Endothelial cell of umbilical vein (primary cell): ENCODE measurements at regions not wholly inside any gene's neighbourhood (a gene's known extent, or its start where the extent isn't known, plus 50 kb on each side); places are given as distances from the start of the nearest gene placed in this dataset.

ENCODE experiments used
- BruUV-seq: library from RNA; stranded (reverse); fragments of 400-500 nt; replicated peaks from 2 replicates; lab custom pipeline; 2021; lab: Mats Ljungman, UMichigan
- CTCF ChIA-PET: fragments of 300-600, 350-600 bp; sonication (Branson Sonifier 250); formaldehyde crosslinking; loops from one replicate; lab custom pipeline; 2021; ENCODE audit warnings: antibody characterized with exemption, inconsistent platforms; lab: Charles Lee
- POLR2A ChIA-PET: fragments of 300-600, 350-600 bp; sonication (Branson Sonifier 250); formaldehyde crosslinking; loops from one replicate; lab custom pipeline; 2021; ENCODE audit warnings: antibody characterized with exemption, inconsistent platforms; lab: Charles Lee
- DNase-seq: peaks from one replicate; pipeline ENCODE4 v3.0.0-alpha.2; 2011; ENCODE audit warnings: low read depth, low spot score
- FAIRE-seq: peaks from 2 replicates; lab custom pipeline; 2011; peaks lifted over from hg19 to GRCh38; lab: Jason Lieb, UNC
- H2AFZ ChIP-seq: 2 replicates; pipeline ENCODE4 v1.6.0; 2012; ENCODE audit warnings: low read depth, low read length, control low read depth, inconsistent platforms
- H3K27ac ChIP-seq: 2 replicates; pipeline ENCODE4 v1.5.1; 2011; ENCODE audit warnings: low read depth, mild to moderate bottlenecking, control low read depth, low read length, moderate library complexity; ENCODE audit not compliant: insufficient read depth
- H3K27me3 ChIP-seq, 2 experiments: 2 replicates each; pipeline versions ENCODE4 v1.6.0 to v1.6.1; 2011; ENCODE audit warnings: low read length in 2 of 2, mixed read lengths in 1 of 2; ENCODE audit not compliant: control insufficient read depth in 2 of 2, insufficient read depth in 2 of 2
- H3K36me3 ChIP-seq, 2 experiments: 2 replicates in 1 of 2; 3 replicates in 1 of 2; pipeline ENCODE4 v1.5.1; 2011; ENCODE audit warnings: low read length in 2 of 2, mild to moderate bottlenecking in 1 of 2, moderate library complexity in 1 of 2; ENCODE audit not compliant: control insufficient read depth in 2 of 2, insufficient read depth in 2 of 2; ENCODE audit errors: extremely low read depth in 1 of 2
- H3K4me1 ChIP-seq: 3 replicates; pipeline ENCODE4 v1.5.1; 2011; ENCODE audit warnings: mild to moderate bottlenecking, low read length; ENCODE audit not compliant: control insufficient read depth, insufficient read depth; ENCODE audit errors: extremely low read depth
- H3K4me2 ChIP-seq: 2 replicates; pipeline ENCODE4 v1.6.1; 2011; ENCODE audit warnings: low read length, control low read depth, mixed read lengths; ENCODE audit not compliant: insufficient read depth
- H3K4me3 ChIP-seq, 3 experiments: fragments of 200-600 bp in 1 of 3; sonication (generic), shearing (Covaris generic) in 1 of 3; replicated peaks in 1 of 3; 2 replicates each; pipeline ENCODE4 v1.5.1; 2011 to 2016; ENCODE audit warnings: control low read depth in 3 of 3, low read length in 3 of 3, mild to moderate bottlenecking in 2 of 3, inconsistent platforms in 1 of 3, low read depth in 1 of 3, moderate library complexity in 1 of 3; ENCODE audit not compliant: insufficient read depth in 1 of 3
- H3K79me2 ChIP-seq: 2 replicates; pipeline ENCODE4 v1.6.0; 2012; ENCODE audit warnings: low read length, inconsistent platforms; ENCODE audit not compliant: control insufficient read depth, insufficient read depth
- H3K9ac ChIP-seq: replicated peaks from 2 replicates; pipeline ENCODE3; 2011; ENCODE audit warnings: low read length, control low read depth; ENCODE audit not compliant: insufficient read depth; ENCODE audit errors: extremely low read depth
- H3K9me1 ChIP-seq: replicated peaks from 3 replicates; pipeline ENCODE4 v1.6.0; 2011; ENCODE audit warnings: mild to moderate bottlenecking, low read length; ENCODE audit not compliant: control insufficient read depth, insufficient read depth; ENCODE audit errors: extremely low read depth
- H3K9me3 ChIP-seq: replicated peaks from 2 replicates; pipeline ENCODE4 v1.5.1; 2012; ENCODE audit warnings: low read length, inconsistent platforms; ENCODE audit not compliant: control insufficient read depth, insufficient read depth
- H4K20me1 ChIP-seq: replicated peaks from 2 replicates; pipeline ENCODE3; 2011; ENCODE audit warnings: mild to moderate bottlenecking, low read length; ENCODE audit not compliant: control insufficient read depth, insufficient read depth; ENCODE audit errors: extremely low read depth
- CTCF ChIP-seq, 2 donors: IDR thresholded peaks; 1 replicate in 1 of 2; 2 replicates in 1 of 2; pipeline ENCODE4 v1.5.1; 2011; ENCODE audit warnings: low read length in 2 of 2, mild to moderate bottlenecking in 2 of 2, moderate library complexity in 2 of 2, control low read depth in 1 of 2, inconsistent platforms in 1 of 2, low read depth in 1 of 2; ENCODE audit not compliant: insufficient read depth in 1 of 2; ENCODE audit errors: extremely low read depth in 1 of 2
- EZH2 ChIP-seq: IDR thresholded peaks from 2 replicates; pipeline ENCODE4 v1.6.1; 2012; ENCODE audit warnings: borderline replicate concordance, low read depth, mild to moderate bottlenecking, moderate library complexity, low read length, inconsistent platforms; ENCODE audit not compliant: severe bottlenecking
- FOS ChIP-seq: IDR thresholded peaks from 2 replicates; pipeline ENCODE4 v1.6.1; 2011; ENCODE audit warnings: mild to moderate bottlenecking, low read length, moderate library complexity, borderline replicate concordance; ENCODE audit not compliant: insufficient read depth
- GATA2 ChIP-seq: IDR thresholded peaks from 2 replicates; pipeline ENCODE4 v1.7.0; 2011; ENCODE audit warnings: low read depth, mild to moderate bottlenecking, moderate library complexity, mixed read lengths, low read length; ENCODE audit not compliant: insufficient read length, insufficient read depth
- JUN ChIP-seq: IDR thresholded peaks from 2 replicates; pipeline ENCODE4 v1.6.1; 2011; ENCODE audit warnings: borderline replicate concordance, low read depth; ENCODE audit not compliant: insufficient read length, insufficient read depth
- MAX ChIP-seq: IDR thresholded peaks from 2 replicates; pipeline ENCODE4 v1.6.1; 2011; ENCODE audit not compliant: insufficient read depth, insufficient read length
- MYC ChIP-seq: IDR thresholded peaks from one replicate; pipeline ENCODE4 v1.6.1; 2011; ENCODE audit warnings: mild to moderate bottlenecking, low read depth, low read length
- POLR2A ChIP-seq: IDR thresholded peaks from 2 replicates; pipeline ENCODE4 v1.6.1; 2012; ENCODE audit warnings: low read depth, mild to moderate bottlenecking, control low read depth, low read length
- POLR2AphosphoS5 ChIP-seq: IDR thresholded peaks from 2 replicates; pipeline ENCODE4 v1.6.1; 2012; ENCODE audit warnings: low read depth, mild to moderate bottlenecking, control low read depth, low read length, moderate library complexity; ENCODE audit not compliant: insufficient read depth
- dilution Hi-C: fragments of 300-500 bp; cut with MboI; formaldehyde crosslinking; loops from one replicate; pipeline ENCODE4 v1.15.0; 2019; ENCODE audit warnings: low sequenced_read_pairs; ENCODE audit not compliant: extremely low pct_ligation_motif_present
- intact Hi-C: fragments of 100-400 bp; cut with micrococcal nuclease; formaldehyde crosslinking; loops from one replicate; pipeline ENCODE4 v1.10.0; 2022

GRCh38 chr4:173821876-173822275, 291.8 kb upstream of the HAND2 start:
- DNase-seq (no peak), FAIRE-seq (no peak)
- Histone ChIP-seq H3K36me3 (no peaks in the 10 kb centered on the region), H3K4me3 (no peak overlapping the region), H3K27ac (no peak overlapping the region), H3K4me1 (no peaks in the 10 kb centered on the region), H3K9me3 (no peaks in the 10 kb centered on the region), H2AFZ (no peak overlapping the region), H3K79me2 (no peaks in the 10 kb centered on the region), H3K4me2 (no peak overlapping the region), H4K20me1 (no peaks in the 10 kb centered on the region), H3K27me3 (no peaks in the 10 kb centered on the region), H3K9me1 (no peaks in the 10 kb centered on the region), H3K9ac (no peak overlapping the region)
- no TSS peak for BruUV-seq
- TF ChIP-seq EZH2: no peak
- no peak for TF ChIP-seq POLR2AphosphoS5
- TF ChIP-seq FOS: no peak
- TF ChIP-seq MAX: no peak
- TF ChIP-seq JUN: no peak
- no peak for TF ChIP-seq CTCF (IDR thresholded peaks at IDR 0.05; ENCODE audit: extremely low read depth in 1 of 2, insufficient read depth in 1 of 2, low read depth in 1 of 2, low read length in 2 of 2)
- no peak for TF ChIP-seq GATA2
- no peak for TF ChIP-seq MYC
- TF ChIP-seq POLR2A: no peak
- ChIA-PET CTCF (interaction anchor here (1.1 kb wide), 1 partner anchor 31 kb away, joined by 3 read pairs; no protein-coding TSS in a partner anchor), POLR2A (no interaction called here)
- dilution Hi-C loops (no loop called here), intact Hi-C loops (no loop called here)
